ENCODE measurements at regions not wholly inside any gene's neighbourhood (a gene's known extent, or its start where the extent isn't known, plus 50 kb on each side); places are given as distances from the start of the nearest gene placed in this dataset.

- no peak for DNase-seq (ENCODE audit: low read depth in 4 of 4, low spot score in 3 of 4)
Measured at GRCh38 chr2:17259613-17260012, 258.6 kb downstream of the RAD51AP2 start.

GRCh38 chr2:17258861-17259260, 259.4 kb downstream of the RAD51AP2 start:
- DNase-seq (ENCODE audit: low read depth in 4 of 4, low spot score in 3 of 4) = no peak

GRCh38 chr2:17257189-17257909, 260.9 kb downstream of the RAD51AP2 start:
- no peak for DNase-seq (ENCODE audit: low read depth in 4 of 4, low spot score in 3 of 4)

- DNase-seq (ENCODE audit: low read depth in 4 of 4, low spot score in 3 of 4) = no peak
Measured at GRCh38 chr2:17255071-17255470, 263.2 kb downstream of the RAD51AP2 start.

GRCh38 chr2:17254421-17254820, 263.8 kb downstream of the RAD51AP2 start:
- DNase-seq (ENCODE audit: low read depth in 4 of 4, low spot score in 3 of 4) = no peak

- DNase-seq (ENCODE audit: low read depth in 4 of 4, low spot score in 3 of 4) = no peak
Measured at GRCh38 chr2:17252258-17252657, 266.0 kb downstream of the RAD51AP2 start.

- no peak for DNase-seq (ENCODE audit: low read depth in 4 of 4, low spot score in 3 of 4)
Measured at GRCh38 chr2:17251171-17251570, 267.1 kb downstream of the RAD51AP2 start.

GRCh38 chr2:17249249-17249648, 269.0 kb downstream of the RAD51AP2 start:
- DNase-seq (ENCODE audit: low read depth in 4 of 4, low spot score in 3 of 4) = no peak

- DNase-seq (ENCODE audit: low read depth in 4 of 4, low spot score in 3 of 4) = peak in 3 of 4 donors; percentile 3 to 17 (median 16)
Measured at GRCh38 chr2:17245906-17246305, 272.3 kb downstream of the RAD51AP2 start.

- no peak for DNase-seq (ENCODE audit: low read depth in 4 of 4, low spot score in 3 of 4)
Measured at GRCh38 chr2:17242813-17243485, 275.3 kb downstream of the RAD51AP2 start.

- no peak for DNase-seq (ENCODE audit: low read depth in 4 of 4, low spot score in 3 of 4)
Measured at GRCh38 chr2:17239550-17239949, 278.7 kb downstream of the RAD51AP2 start.

- DNase-seq (ENCODE audit: low read depth in 4 of 4, low spot score in 3 of 4) = no peak
Measured at GRCh38 chr2:17235167-17235566, 283.1 kb downstream of the RAD51AP2 start.

- DNase-seq (ENCODE audit: low read depth in 4 of 4, low spot score in 3 of 4) = no peak
Measured at GRCh38 chr2:17232776-17233556, 285.3 kb downstream of the RAD51AP2 start.

- no peak for DNase-seq (ENCODE audit: low read depth in 4 of 4, low spot score in 3 of 4)
Measured at GRCh38 chr2:17231394-17231965, 286.8 kb downstream of the RAD51AP2 start.

GRCh38 chr2:17229414-17229813, 288.8 kb downstream of the RAD51AP2 start:
- no peak for DNase-seq (ENCODE audit: low read depth in 4 of 4, low spot score in 3 of 4)

GRCh38 chr2:17228461-17228860, 289.8 kb downstream of the RAD51AP2 start:
- no peak for DNase-seq (ENCODE audit: low read depth in 4 of 4, low spot score in 3 of 4)

- no peak for DNase-seq (ENCODE audit: low read depth in 4 of 4, low spot score in 3 of 4)
Measured at GRCh38 chr2:17227856-17228255, 290.4 kb downstream of the RAD51AP2 start.

GRCh38 chr2:17226941-17227490, 291.2 kb downstream of the RAD51AP2 start:
- DNase-seq (ENCODE audit: low read depth in 4 of 4, low spot score in 3 of 4) = no peak

GRCh38 chr2:17223211-17223610, 295.0 kb downstream of the RAD51AP2 start:
- no peak for DNase-seq (ENCODE audit: low read depth in 4 of 4, low spot score in 3 of 4)

GRCh38 chr2:17208511-17208910, 309.7 kb downstream of the RAD51AP2 start:
- DNase-seq (ENCODE audit: low read depth in 4 of 4, low spot score in 3 of 4) = no peak

- DNase-seq (ENCODE audit: low read depth in 4 of 4, low spot score in 3 of 4) = no peak
Measured at GRCh38 chr2:17206771-17207170, 311.5 kb downstream of the RAD51AP2 start.
